Medulla oblongata (tissue), 1 donor: ENCODE measurements at regions not wholly inside any gene's neighbourhood (a gene's known extent, or its start where the extent isn't known, plus 50 kb on each side); places are given as distances from the start of the nearest gene placed in this dataset.
A peak's percentile ranks its signal among the peaks of the same experiment; 100 is the strongest.
"Not testable (repeated sequence)": the region's sequence is repeated elsewhere in the genome, so short reads cannot be mapped to it uniquely, and the experiment has no call there.

Experiments used
- DNase-seq: peaks from one replicate; pipeline ENCODE4 v3.0.0-alpha.2; 2015; ENCODE audit errors: extremely low spot score

DNA sequence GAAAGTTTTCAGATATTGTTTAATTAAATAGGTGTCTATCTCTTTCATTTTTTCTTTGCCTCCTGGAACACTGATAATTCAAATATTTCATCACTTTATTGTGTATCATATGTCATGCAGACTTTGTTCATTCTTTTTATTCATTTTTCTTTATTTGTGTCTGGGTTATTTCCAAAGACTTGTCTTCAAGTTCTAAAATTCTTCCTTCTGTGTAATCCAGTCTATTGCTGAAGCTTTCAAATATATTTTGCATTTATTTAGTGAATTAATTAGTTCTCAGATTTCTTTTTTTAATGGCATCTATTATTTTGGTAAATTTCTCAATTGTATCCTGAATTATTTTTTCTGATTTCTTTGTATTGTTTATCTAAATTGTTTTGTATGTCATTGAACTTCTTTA is 70.1 kb downstream of the ZNF330 start:
- no peak for DNase-seq

DNA sequence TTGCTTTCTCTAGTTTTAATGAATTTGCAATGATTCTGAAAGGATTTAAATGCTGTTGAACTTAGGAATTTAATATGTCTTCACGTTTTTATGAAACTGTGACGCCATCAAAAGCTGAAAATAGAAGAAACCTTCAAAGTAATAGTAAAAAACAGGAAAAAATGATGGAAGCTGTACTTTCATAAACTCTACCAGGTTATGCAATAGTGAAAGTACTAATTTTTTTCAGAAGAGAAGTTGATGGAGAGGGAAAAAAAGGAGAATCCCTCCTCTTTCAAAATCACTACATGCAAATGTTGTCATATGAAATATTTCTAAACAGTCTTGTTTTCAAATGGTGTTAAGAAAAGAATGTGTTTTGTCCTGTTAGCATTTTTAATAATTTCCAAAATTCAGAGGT is 73.6 kb downstream of the ZNF330 start:
- DNase-seq, result no peak

DNA sequence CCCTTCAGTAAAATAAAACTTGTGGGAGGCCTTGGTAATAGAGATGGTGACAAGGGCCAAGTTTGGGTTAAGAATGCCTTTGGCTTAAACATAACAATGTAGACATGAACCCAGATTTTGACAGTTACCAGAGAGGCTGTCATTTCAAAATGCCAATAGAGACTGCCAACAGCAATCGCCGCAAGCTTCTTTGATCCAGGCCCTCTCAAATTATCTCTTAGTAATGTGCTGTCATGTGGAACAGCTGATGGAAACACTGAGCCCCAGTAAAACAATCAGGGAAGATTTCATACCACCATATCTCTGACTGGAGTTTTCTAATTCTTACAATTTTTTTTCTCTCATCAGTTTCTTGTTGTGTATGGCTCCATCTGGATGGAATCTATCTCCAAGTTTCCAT is 80.5 kb downstream of the ZNF330 start:
- no peak for DNase-seq

DNA sequence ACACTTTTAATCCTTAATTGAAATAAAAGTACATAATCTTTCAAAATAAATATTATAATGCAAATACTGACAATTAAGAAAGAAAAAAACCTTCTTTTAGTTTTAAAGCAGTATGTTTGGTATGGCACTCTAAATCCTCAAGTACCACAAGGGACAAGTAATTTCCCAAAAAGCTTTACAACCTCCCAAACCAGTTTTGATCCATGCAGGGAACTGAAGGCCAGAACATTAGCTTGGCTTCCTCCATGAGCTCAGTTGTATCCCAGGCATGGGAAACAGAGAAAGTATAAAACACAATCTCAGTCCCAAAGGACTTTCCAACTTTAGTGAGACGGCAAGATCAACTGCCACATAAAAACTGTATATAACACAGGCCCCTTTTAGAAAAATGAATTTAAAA is 82.2 kb downstream of the ZNF330 start:
- no peak for DNase-seq

DNA sequence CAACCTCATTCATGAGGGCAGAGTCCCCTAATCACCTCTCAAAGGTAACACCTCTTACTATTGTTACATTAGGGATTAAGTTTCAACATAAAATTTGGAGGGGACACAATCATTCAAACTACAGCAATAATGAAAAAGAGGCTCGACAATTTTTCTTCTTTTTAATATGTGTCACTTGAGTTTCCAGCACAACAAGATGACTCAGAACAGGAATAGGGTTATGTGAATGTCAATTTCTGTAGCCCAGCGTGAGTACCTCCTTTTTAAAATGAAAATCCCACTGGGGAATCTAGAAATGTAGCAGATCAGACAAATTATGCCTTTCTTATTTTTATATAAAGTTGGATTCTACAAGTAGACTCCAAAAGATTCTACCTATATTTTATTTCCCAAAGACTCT is 83.7 kb downstream of the ZNF330 start:
- DNase-seq, result no peak

DNA sequence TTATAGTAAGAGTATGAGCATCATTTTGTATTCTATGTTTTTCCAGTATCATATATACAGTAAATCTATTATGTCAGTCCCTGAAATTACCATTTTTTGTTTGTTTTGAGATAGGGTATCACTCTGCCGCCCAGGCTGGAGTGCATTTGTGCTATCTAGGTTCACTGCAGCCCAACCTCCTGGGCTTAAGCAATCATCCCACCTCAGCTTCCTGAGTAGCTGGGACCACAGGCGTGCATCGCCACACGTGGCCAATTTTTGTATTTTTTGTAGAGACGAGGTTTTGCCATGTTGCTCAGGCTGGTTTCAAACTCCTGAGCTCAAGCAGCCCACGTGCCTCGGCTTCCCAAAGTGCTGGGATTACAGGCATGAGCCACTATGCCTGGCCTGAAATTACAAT is 85.6 kb downstream of the ZNF330 start:
- DNase-seq, result no peak

DNA sequence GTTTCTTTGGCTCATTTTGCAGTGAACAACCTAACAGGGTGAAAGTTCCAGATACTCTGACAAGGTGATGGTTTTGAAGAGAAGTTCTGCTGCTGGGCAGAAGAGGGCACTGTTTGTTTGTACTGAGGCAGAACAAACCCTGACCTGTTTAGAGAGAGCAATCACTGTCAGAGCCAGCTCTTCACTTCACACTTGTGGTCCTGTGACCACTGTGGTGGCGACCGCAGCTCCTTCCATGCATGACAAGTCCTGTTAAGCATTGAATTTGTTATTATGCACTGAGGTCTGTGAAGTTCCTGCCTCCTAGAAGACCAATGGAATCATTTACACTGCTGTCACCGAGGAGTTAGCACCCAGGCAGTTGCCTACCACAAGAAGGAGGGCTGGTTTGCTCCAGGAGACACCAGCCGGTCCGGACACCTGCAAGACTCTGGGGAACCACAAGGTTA is 86.6 kb downstream of the ZNF330 start:
- peak; percentile 67 for DNase-seq

DNA sequence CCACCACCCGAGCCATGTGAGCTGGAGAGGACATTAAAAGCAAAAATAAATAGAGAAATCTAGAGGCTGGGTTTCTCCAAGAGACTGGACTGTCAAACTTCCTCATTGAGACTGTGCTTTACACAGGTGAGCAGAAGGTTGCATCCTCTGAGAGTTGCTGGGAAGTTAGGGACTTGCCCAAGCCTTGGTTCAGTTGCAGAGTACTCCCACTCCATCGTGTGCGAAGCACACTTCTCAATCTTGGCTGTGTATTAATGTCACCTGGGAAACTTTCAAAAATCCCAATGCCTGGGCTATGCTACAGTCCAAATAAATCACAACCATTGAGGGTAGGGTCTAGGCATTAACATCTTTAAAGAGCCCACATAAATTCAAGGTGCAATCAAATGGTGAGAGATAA is 89.2 kb downstream of the ZNF330 start:
- no peak for DNase-seq

DNA sequence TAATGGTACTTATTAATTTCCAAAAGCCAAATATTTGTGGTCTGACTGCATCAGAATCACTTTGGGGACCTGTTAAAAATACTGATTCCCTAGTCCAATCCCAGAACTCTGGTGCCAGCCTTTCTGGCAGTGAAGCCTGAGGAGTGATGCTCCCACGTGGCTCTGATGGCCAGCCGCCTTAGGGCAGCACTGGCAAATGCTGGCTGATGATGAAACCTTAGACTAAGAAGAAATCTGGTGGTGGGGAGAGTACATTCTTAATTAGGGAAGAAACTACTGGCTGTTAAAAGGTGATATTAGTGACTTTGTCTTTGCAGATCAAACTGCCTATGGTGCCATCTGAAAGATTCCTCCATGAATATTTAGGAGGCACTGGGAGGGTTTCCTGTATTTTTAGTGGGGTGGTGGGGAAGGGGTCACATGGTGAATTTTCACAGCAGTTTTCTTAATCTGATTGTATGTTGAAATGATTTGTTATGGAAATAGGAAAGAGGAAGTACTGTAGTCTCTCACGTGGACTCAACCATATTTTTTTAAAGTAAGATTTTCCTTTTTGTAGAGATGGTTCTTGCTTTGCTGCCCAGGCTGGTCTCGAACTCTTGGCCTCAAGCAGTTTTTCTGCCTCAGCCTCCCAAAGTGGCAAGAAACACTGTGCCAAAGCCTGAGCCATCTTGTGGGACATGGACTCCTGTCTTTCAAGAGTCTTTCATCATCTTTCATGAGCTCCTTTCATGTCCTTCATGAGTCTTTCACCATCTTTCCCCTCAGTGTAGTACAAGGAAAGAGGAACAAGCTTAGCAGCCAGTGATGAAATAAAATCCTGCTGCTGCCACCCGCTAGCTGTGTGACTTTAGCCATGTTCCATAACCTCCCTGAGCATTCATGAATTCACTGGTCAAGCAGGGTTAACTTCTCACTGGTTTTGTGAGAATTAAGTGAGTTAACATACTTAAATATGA is 90.8 kb downstream of the ZNF330 start:
- no peak for DNase-seq

DNA sequence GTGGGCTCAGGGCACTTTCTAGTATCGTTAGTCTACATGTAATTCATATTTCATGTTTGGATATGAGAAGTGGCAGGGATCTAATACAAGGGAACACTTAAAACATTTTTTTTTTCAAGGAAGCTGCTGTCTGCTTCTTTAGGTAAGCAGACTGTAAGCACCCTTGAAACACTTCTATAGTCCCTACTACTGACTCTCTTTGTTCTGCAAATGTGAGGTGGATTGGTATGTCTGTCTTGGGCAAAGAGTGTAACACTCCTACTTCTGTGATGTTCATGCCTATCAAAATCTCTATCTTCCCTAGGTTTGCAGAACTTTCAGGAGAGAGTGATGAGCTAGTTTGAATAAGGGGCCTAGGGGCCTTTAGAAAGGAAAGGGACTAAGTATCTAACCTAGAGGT is 93.9 kb downstream of the ZNF330 start:
- no peak for DNase-seq

DNA sequence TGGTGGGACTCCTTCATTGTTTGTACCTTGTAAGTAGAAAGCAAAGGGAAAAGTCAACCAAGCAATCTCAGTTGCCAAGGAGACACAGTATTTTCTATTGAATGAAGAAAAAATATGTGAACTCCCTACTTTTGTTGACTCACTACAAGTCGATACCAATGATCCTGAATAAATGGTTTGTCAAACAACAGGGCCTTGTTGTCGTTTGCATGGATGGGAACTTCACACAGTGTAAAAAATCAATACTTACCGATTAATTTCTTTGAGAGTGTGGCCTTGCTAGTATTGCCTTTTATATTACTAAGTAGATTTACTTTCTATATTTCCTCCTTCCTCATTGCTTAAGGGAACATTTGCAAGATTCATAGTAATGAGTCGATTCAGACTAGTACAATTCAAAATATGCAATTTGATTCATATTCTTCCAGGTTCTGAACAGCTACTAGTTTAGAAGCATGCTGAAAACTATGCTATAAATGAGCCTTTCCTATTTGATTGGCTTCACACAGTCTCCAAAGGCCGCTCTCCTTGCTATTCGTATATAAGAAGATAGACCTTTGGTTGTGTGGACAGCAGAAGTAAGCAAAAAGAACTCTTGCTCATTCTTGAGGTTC is 108.0 kb downstream of the ZNF330 start:
- DNase-seq, result no peak

DNA sequence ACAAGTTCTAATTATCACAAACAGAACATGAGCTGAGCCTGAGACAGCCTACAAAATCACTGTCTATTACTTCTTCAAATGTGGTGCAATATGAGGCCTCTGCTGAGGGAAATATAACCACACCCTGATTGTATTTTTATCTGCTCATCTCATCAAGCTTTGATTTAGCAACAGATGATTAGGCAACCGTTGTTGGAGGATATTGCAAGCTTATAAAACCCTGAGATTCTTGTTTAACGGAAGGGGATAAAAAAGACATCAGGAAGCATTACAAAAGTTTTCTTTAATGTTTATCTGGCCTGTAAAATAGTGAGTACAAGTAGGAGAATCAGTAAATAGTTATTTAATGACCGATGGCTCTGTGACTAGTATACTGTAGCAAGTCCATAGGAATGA is 108.5 kb downstream of the ZNF330 start:
- DNase-seq, result peak; percentile 63

DNA sequence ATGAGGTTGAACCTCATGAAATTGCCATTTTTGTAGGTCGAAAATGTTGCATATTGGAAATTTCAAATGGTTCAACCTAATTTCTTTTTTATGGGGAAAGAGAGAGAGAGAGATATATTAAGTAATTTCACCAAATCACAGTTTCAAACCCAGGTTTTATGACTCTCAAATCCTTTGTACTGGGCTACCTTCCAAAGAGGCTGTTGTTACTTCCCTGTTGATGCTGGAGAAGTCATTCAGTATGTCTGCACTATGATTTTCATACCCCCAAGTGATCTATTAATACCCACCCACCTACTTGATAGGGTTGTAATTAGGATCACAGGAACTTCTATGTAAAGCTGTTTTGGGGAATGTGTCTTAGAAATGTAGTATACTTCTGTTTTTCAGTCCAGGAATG is 109.9 kb downstream of the ZNF330 start:
- no peak for DNase-seq

DNA sequence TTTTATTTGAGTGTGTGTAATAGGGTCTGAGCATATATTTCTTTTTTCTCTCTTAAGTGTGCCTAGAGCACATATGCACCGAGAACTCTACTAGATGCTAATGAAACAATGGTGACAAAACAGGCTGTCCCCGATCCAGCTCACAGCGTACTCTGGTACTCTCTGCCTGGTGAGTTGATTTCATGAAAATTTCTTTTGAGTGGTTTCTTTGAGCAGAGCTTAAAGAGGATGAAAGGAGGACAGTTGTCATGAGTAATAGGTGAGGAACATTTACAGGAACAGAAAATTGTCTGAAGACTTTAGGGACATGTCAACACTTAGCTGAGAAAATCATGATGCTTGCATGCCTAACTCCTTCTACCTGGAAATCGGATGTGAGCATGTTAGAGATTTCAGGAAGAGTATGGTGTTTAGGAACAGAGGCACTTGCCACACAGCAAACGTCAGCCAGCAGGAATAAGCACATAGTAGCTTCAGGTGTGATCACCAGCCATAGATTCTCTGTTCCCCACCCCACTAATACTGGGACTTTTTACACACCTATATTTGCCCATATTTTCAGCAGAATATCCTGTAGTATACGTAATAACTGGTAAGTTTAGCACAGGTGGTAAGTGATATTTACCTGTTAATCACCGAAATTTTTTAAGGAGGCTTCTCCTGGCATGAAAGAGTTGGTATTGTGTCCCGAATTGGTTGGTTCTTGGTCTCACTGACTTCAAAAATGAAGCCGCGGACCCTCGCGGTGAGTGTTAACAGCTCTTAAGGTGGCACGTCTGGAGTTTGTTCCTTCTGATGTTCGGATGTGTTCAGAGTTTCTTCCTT is 111.1 kb downstream of the ZNF330 start:
- DNase-seq, result no peak

DNA sequence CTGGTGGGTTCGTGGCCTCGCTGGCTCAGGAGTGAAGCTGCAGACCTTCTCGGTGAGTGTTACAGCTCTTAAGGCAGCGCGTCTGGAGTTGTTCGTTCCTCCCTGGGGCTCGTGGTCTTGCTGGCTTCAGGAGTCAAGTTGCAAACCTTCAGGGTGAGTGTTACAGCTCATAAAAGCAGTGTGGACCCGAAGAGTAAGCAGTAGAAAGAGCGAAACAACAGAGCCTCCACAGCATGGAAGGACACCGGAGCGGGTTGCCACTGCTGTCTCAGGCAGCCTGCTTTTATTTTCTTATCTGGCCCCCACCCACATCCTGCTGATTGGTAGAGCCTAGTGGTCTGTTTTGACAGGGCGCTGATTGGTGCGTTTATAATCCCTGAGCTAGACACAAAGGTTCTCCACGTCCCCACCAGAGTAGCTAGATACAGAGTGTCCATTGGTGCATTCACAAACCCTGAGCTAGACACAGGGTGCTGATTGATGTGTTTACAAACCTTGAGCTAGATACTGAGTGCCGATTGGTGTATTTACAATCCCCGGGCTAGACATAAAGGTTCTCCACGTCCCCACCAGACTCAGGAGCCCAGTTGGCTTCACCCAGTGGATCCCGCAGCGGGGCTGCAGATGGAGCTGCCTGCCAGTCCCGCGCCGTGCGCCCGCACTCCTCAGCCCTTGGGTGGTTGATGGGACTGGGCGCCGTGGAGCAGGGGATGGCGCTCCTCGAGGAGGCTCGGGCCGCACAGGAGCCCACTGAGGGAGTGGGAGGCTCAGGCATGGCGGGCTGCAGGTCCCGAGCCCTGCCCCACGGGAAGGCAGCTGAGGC is 111.9 kb downstream of the ZNF330 start:
- not testable (repeated sequence) for DNase-seq

DNA sequence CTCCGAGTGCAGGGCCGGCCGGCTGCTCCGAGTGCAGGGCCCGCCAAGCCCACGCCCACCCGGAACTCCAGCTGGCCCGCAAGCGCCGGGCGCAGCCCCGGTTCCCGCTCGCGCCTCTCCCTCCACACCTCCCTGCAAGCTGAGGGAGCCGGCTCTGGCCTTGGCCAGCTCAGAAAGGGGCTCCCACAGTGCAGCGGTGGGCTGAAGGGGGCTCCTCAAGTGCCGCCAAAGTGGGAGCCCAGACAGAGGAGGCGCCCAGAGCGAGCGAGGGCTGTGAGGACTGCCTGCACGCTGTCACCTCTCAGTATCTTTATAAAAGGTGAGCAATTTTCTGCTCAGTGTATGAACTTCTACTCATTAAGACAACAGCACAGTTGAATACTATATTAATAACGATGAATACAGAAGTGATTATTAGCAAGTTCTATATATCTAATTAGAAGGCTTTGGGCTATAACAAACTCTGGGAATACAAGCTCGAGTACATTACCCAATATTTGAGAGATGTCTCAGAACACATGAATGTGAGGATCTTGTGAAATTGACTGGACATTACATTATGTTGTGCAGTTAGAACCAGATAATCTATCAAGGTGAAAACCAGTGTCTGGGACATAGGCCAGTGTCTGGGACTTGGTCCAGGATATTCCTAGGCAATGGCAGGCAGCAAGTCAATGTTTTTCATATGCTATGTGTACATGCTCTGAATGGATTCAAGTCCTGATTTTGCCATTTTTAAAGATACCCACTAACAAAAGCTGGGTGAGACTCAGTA is 112.9 kb downstream of the ZNF330 start:
- not testable (repeated sequence) for DNase-seq

DNA sequence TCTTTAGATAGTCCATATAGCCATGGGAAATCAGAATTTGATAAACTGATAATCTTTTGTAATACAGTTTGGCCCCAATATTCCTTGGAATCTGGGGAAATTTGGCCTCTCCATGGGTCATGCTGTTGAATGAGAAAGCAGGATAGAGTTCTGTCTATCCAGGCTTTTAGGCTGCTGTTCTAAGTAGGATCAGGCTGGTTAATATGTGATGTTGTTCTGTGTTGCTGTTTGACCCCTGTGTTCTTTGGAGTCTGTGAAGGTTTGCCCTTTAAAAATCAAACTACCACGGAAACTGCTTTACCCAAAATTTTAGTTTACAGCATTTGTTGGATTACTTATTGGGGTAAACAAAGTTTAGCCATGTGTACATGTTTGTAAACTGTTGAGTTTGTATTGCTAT is 114.5 kb downstream of the ZNF330 start:
- DNase-seq, result no peak

DNA sequence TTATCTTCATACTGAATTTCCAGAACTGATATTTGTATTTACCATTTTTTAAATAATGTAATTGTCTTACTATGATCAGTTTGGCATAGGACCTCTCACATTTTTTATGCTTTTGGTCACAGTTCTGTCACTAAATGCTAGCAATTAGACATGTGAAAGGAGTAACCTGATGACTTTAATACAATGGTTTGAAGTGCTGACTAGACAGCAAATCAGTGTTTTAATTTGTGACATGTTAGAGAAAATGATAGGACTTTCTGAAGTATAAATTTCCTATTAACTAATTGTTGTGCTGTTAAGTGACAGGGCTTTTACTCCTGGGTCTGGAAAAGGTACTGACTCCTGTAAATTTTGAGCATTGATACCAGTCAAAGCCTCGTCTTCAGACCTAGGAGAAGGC is 117.5 kb downstream of the ZNF330 start:
- DNase-seq, result no peak

DNA sequence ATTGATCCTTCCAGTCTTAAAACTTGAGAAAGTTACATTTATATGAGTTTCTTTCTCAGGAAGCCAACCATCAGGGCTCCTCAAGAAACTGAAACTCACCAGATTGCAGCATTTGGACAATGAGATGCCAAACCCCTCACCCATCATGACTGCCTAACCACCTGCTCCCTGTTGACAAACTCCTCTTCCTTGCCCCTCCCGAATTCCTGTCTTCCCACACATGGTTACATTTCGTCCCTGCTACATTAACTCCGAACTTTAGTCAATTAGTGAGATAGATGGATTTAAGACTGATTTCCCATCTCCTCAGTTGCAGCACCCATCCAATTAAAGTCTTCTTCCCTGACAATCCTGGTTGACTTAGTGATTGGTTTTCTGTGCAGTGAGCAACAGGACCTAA is 118.7 kb downstream of the ZNF330 start:
- DNase-seq, result no peak

DNA sequence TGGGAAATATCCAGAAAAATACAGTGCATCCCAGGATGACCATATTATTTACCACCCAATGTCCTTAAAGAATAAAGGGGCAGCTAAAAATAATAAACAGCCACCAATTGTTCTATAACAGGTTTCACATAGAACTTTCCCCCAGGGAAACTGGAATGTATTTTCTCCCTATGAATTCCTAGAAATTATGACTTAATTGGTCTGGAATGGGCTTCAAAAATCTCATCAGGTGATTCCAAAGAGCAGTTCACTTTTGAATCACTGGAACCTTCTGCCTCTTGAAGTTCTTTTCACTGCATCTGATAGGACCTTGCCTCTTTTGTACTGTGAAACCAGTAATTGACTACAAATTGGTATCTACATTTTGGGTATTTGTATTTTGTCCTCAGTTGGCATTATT is 119.3 kb downstream of the ZNF330 start:
- DNase-seq, result no peak

DNA sequence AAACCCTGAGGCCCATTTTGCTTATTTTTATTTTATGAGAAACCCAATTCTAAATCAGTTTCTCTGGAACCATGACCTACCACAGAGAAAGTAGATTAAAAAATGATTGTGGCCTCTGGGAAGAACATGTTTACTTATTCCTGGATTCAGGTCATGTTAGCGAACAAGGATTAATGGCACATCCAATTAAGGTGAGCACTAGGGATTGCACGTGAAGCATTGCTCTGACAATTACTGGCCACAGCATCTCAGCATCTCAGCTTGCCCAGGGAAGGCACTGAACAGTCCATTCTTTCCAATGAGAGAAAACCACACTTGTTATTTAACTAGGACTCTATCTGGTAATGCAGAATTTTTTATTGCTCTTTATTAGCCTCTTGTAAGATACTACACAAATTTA is 119.8 kb downstream of the ZNF330 start:
- no peak for DNase-seq
